H9 (cell line): ENCODE measurements at regions not wholly inside any gene's neighbourhood (a gene's known extent, or its start where the extent isn't known, plus 50 kb on each side); places are given as distances from the start of the nearest gene placed in this dataset.

Experiments
- DNase-seq: peaks from one replicate; pipeline ENCODE4 v3.0.0-alpha.2; 2017
- H2AFZ ChIP-seq: one replicate; pipeline ENCODE4 v1.6.1; 2013; ENCODE audit warnings: mild to moderate bottlenecking, low read length, control low read depth, moderate library complexity
- H2AK5ac ChIP-seq: 2 replicates; pipeline ENCODE4 v1.6.1; 2013; ENCODE audit warnings: low read length, control low read depth, mixed read lengths; ENCODE audit not compliant: insufficient read length
- H2BK120ac ChIP-seq: one replicate; pipeline ENCODE4 v1.6.1; 2013; ENCODE audit warnings: low read depth, mild to moderate bottlenecking, low read length, control low read depth, inconsistent platforms; ENCODE audit not compliant: poor library complexity, severe bottlenecking
- H2BK12ac ChIP-seq: 2 replicates; pipeline ENCODE4 v1.6.1; 2013; ENCODE audit warnings: low read length, control low read depth, mixed read lengths, low read depth; ENCODE audit not compliant: insufficient read length
- H2BK15ac ChIP-seq: 2 replicates; pipeline ENCODE4 v1.6.1; 2013; ENCODE audit warnings: low read depth, low read length, control low read depth
- H2BK20ac ChIP-seq: one replicate; pipeline ENCODE4 v1.6.1; 2013; ENCODE audit warnings: low read depth, mild to moderate bottlenecking, low read length, control low read depth, inconsistent platforms; ENCODE audit not compliant: poor library complexity, severe bottlenecking
- H2BK5ac ChIP-seq: 2 replicates; pipeline ENCODE4 v1.6.1; 2013; ENCODE audit warnings: low read length, control low read depth, mixed read lengths; ENCODE audit not compliant: insufficient read length
- H3K14ac ChIP-seq: 2 replicates; pipeline ENCODE4 v1.6.1; 2013; ENCODE audit warnings: low read length, control low read depth; ENCODE audit not compliant: insufficient read depth
- H3K18ac ChIP-seq: 2 replicates; pipeline ENCODE4 v1.6.1; 2013; ENCODE audit warnings: low read depth, mild to moderate bottlenecking, mixed read lengths, low read length, control low read depth; ENCODE audit not compliant: insufficient read length
- H3K23ac ChIP-seq: 2 replicates; pipeline ENCODE4 v1.6.1; 2013; ENCODE audit warnings: low read length, control low read depth, mixed read lengths, low read depth; ENCODE audit not compliant: insufficient read length
- H3K23me2 ChIP-seq: 2 replicates; pipeline ENCODE4 v1.6.1; 2013; ENCODE audit warnings: low read depth, mild to moderate bottlenecking, mixed read lengths, low read length, control low read depth; ENCODE audit not compliant: insufficient read length, poor library complexity, severe bottlenecking
- H3K27ac ChIP-seq: 2 replicates; pipeline ENCODE4 v1.5.1; 2013; ENCODE audit warnings: low read length, control low read depth, mixed read lengths, low read depth; ENCODE audit not compliant: insufficient read length
- H3K27me3 ChIP-seq: 2 replicates; pipeline ENCODE4 v1.6.1; 2013; ENCODE audit warnings: low read length, control low read depth, inconsistent platforms; ENCODE audit not compliant: insufficient read depth
- H3K4ac ChIP-seq: 2 replicates; pipeline ENCODE4 v1.6.1; 2013; ENCODE audit warnings: low read depth, mild to moderate bottlenecking, control low read depth, inconsistent platforms, low read length, moderate library complexity
- H3K4me1 ChIP-seq: 2 replicates; pipeline ENCODE4 v1.6.1; 2013; ENCODE audit warnings: low read length, control low read depth, inconsistent platforms; ENCODE audit not compliant: insufficient read depth
- H3K4me2 ChIP-seq: 2 replicates; pipeline ENCODE4 v1.6.1; 2013; ENCODE audit warnings: low read length, control low read depth, mixed read lengths; ENCODE audit not compliant: insufficient read length, insufficient read depth
- H3K56ac ChIP-seq: 2 replicates; pipeline ENCODE4 v1.6.1; 2013; ENCODE audit warnings: low read depth, mild to moderate bottlenecking, mixed read lengths, low read length, control low read depth; ENCODE audit not compliant: insufficient read length
- H3K79me1 ChIP-seq: 2 replicates; pipeline ENCODE4 v1.6.1; 2013; ENCODE audit warnings: low read depth, mild to moderate bottlenecking, moderate library complexity, low read length, control low read depth, inconsistent platforms; ENCODE audit not compliant: insufficient read depth, poor library complexity, severe bottlenecking
- H3K79me2 ChIP-seq: 2 replicates; pipeline ENCODE4 v1.6.1; 2013; ENCODE audit warnings: low read length, control low read depth, inconsistent platforms; ENCODE audit not compliant: insufficient read depth
- H3K9ac ChIP-seq: 2 replicates; pipeline ENCODE4 v1.6.1; 2013; ENCODE audit warnings: low read length, control low read depth, mixed read lengths; ENCODE audit not compliant: insufficient read length; ENCODE audit errors: extremely low read depth
- H3K9me3 ChIP-seq: one replicate; pipeline ENCODE4 v1.6.1; 2013; ENCODE audit warnings: low read depth, low read length, inconsistent platforms; ENCODE audit not compliant: control insufficient read depth
- H3T11ph ChIP-seq: one replicate; pipeline ENCODE4 v1.6.1; 2013; ENCODE audit warnings: mild to moderate bottlenecking, low read length, control low read depth, inconsistent platforms
- H4K20me1 ChIP-seq: one replicate; pipeline ENCODE4 v1.6.1; 2013; ENCODE audit not compliant: control insufficient read depth, insufficient read length, insufficient read depth
- H4K5ac ChIP-seq: 2 replicates; pipeline ENCODE4 v1.6.1; 2013; ENCODE audit warnings: low read depth, mild to moderate bottlenecking, mixed read lengths, low read length, control low read depth; ENCODE audit not compliant: insufficient read length
- H4K8ac ChIP-seq: replicated peaks from 2 replicates; pipeline ENCODE4 v1.6.1; 2013; ENCODE audit warnings: low read length, control low read depth, mixed read lengths, low read depth; ENCODE audit not compliant: insufficient read length
- H4K91ac ChIP-seq: 2 replicates; pipeline ENCODE4 v1.6.1; 2013; ENCODE audit warnings: low read depth, mild to moderate bottlenecking, moderate library complexity, mixed read lengths, low read length, control low read depth; ENCODE audit not compliant: insufficient read length
- H3K27ac Mint-ChIP-seq, 3 experiments: 2 replicates in 2 of 3; 3 replicates in 1 of 3; pipeline ENCODE4 v1.8.0; 2020 to 2021; ENCODE audit warnings: mixed read lengths in 3 of 3, mild to moderate bottlenecking in 1 of 3, moderate library complexity in 1 of 3
- H3K27me3 Mint-ChIP-seq: 2 replicates; pipeline ENCODE4 v1.8.0; 2021; ENCODE audit warnings: low read depth, mild to moderate bottlenecking, moderate library complexity, mixed read lengths
- H3K36me3 Mint-ChIP-seq, 3 experiments: 2 replicates in 2 of 3; 3 replicates in 1 of 3; pipeline ENCODE4 v1.8.0; 2020 to 2021; ENCODE audit warnings: low read depth in 3 of 3, mixed read lengths in 3 of 3; ENCODE audit not compliant: insufficient read depth in 1 of 3
- H3K4me1 Mint-ChIP-seq, 2 experiments: 2 replicates each; pipeline ENCODE4 v1.8.0; 2020; ENCODE audit warnings: mixed read lengths in 2 of 2
- H3K4me3 Mint-ChIP-seq, 2 experiments: 2 replicates in 1 of 2; 3 replicates in 1 of 2; pipeline ENCODE4 v1.8.0; 2020 to 2021; ENCODE audit warnings: mild to moderate bottlenecking in 2 of 2, mixed read lengths in 2 of 2, moderate library complexity in 1 of 2
- H3K9me3 Mint-ChIP-seq, 2 experiments: 2 replicates in 1 of 2; 3 replicates in 1 of 2; pipeline ENCODE4 v1.8.0; 2020; ENCODE audit warnings: mild to moderate bottlenecking in 2 of 2, mixed read lengths in 2 of 2, moderate library complexity in 1 of 2
- WGBS: extraction: QIAGEN DNeasy Blood & Tissue Kit; methylation state at CpG from one replicate; pipeline ENCODE4 v1.1.7; 2013; ENCODE audit warnings: missing lambda C conversion rate, low lambda C conversion rate, mixed read lengths; ENCODE audit not compliant: insufficient read length; ENCODE audit errors: extremely low coverage; 5-methylcytosine and 5-hydroxymethylcytosine counted together
- TF ChIP-seq, protein P1 (sequence below): fragments of 200-600 bp; sonication (generic); conservative IDR thresholded peaks from 3 replicates; pipeline ENCODE4 v1.8.0; 2021; ENCODE audit warnings: antibody characterized with exemption, mild to moderate bottlenecking

DNA sequence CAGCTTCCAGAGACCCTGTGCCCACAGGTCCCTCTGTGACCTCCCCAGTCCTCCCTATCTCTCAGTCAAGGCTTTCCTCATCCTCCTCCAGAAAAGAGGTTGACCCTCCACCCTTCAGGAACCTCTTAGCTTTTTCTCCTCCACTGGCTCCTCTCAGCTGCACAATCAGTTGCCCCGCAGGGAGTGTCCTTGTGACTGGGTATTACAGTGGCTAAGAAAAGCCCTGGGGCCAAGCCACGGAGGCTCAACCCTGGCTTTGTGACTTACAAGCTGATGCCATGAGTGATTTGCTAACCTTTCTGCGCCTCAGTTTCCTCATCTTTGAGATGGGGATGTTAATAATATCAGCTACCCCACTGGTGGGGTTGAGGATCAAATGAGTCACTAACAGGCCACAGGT, 66.4 kb upstream of the ZMIZ1 start:
- Mint-ChIP-seq H3K9me3 (no peaks in the 10 kb centered on the region), H3K27me3 (peaks cover 17% of the 10 kb centered on the region), H3K4me1 (peaks cover 10 to 16% of the 10 kb centered on the region in 2 experiments), H3K27ac (no peak overlapping the region), H3K4me3 (no peak overlapping the region), H3K36me3 (no peaks in the 10 kb centered on the region)
- Histone ChIP-seq H3K9me3 (no peaks in the 10 kb centered on the region), H3K4ac (no peak overlapping the region), H4K20me1 (no peaks in the 10 kb centered on the region), H4K91ac (no peak overlapping the region), H2AFZ (no peak overlapping the region), H3T11ph (no peak overlapping the region), H3K56ac (no peak overlapping the region), H3K79me2 (no peaks in the 10 kb centered on the region), H4K8ac (no peak overlapping the region), H3K27ac (no peak overlapping the region), H3K18ac (no peak overlapping the region), H3K4me1 (no peaks in the 10 kb centered on the region), H3K14ac (no peak overlapping the region), H2BK5ac (no peak overlapping the region), H2BK120ac (no peak overlapping the region), H3K79me1 (no peaks in the 10 kb centered on the region), H3K23me2 (no peaks in the 10 kb centered on the region), H3K27me3 (no peaks in the 10 kb centered on the region), H2AK5ac (no peak overlapping the region), H2BK20ac (no peak overlapping the region), H2BK12ac (no peak overlapping the region), H3K9ac (no peak overlapping the region), H3K4me2 (no peak overlapping the region), H3K23ac (no peak overlapping the region), H2BK15ac (no peak overlapping the region), H4K5ac (no peak overlapping the region)
- no CpG with 5 or more reads among the region's 3 CpGs for WGBS
- no peak for DNase-seq
- TF ChIP-seq, protein P1, sequence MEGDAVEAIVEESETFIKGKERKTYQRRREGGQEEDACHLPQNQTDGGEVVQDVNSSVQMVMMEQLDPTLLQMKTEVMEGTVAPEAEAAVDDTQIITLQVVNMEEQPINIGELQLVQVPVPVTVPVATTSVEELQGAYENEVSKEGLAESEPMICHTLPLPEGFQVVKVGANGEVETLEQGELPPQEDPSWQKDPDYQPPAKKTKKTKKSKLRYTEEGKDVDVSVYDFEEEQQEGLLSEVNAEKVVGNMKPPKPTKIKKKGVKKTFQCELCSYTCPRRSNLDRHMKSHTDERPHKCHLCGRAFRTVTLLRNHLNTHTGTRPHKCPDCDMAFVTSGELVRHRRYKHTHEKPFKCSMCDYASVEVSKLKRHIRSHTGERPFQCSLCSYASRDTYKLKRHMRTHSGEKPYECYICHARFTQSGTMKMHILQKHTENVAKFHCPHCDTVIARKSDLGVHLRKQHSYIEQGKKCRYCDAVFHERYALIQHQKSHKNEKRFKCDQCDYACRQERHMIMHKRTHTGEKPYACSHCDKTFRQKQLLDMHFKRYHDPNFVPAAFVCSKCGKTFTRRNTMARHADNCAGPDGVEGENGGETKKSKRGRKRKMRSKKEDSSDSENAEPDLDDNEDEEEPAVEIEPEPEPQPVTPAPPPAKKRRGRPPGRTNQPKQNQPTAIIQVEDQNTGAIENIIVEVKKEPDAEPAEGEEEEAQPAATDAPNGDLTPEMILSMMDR: no peak
